SK-N-SH treated with all-trans-retinoic acid at 6 μM for 48 hours (cell line): ENCODE measurements at regions not wholly inside any gene's neighbourhood (a gene's known extent, or its start where the extent isn't known, plus 50 kb on each side); places are given as distances from the start of the nearest gene placed in this dataset.

Experiments
- CREB5 ChIP-seq: fragments of 250-450 bp; sonication (Bioruptor Pico); IDR thresholded peaks from 2 replicates; pipeline ENCODE4 v1.5.1; 2020; ENCODE audit warnings: low read depth, mild to moderate bottlenecking, moderate library complexity
- CSDC2 ChIP-seq: fragments of 250-450 bp; sonication (Bioruptor Pico); IDR thresholded peaks from 2 replicates; pipeline ENCODE4 v1.5.0; 2020; ENCODE audit warnings: mild to moderate bottlenecking, moderate library complexity
- CSRNP3 ChIP-seq: fragments of 250-450 bp; sonication (Bioruptor Pico); IDR thresholded peaks from 2 replicates; pipeline ENCODE4 v1.5.1; 2021; ENCODE audit warnings: mild to moderate bottlenecking, moderate library complexity
- OSR1 ChIP-seq: fragments of 250-450 bp; sonication (Bioruptor Pico); IDR thresholded peaks from 2 replicates; pipeline ENCODE4 v1.8.0; 2022; ENCODE audit warnings: moderate library complexity, mild to moderate bottlenecking, inconsistent platforms
- POU6F1 ChIP-seq: fragments of 250-450 bp; sonication (Bioruptor Pico); IDR thresholded peaks from 2 replicates; pipeline ENCODE4 v1.8.0; 2021; ENCODE audit warnings: low read depth, mild to moderate bottlenecking, moderate library complexity, borderline replicate concordance
- PPARA ChIP-seq: fragments of 250-450 bp; sonication (Bioruptor Pico); IDR thresholded peaks from 2 replicates; pipeline ENCODE4 v1.5.0; 2020; ENCODE audit warnings: mild to moderate bottlenecking, borderline replicate concordance
- RARB ChIP-seq: fragments of 250-450 bp; sonication (Bioruptor Pico); IDR thresholded peaks from 2 replicates; pipeline ENCODE4 v1.8.0; 2021; ENCODE audit warnings: mild to moderate bottlenecking, moderate library complexity
- SNAI2 ChIP-seq: fragments of 250-450 bp; sonication (Bioruptor Pico); IDR thresholded peaks from 2 replicates; pipeline ENCODE4 v1.5.0; 2020; ENCODE audit warnings: mild to moderate bottlenecking, moderate library complexity
- TOX ChIP-seq: fragments of 250-450 bp; sonication (Bioruptor Pico); IDR thresholded peaks from 2 replicates; pipeline ENCODE4 v1.8.0; 2021; ENCODE audit warnings: mild to moderate bottlenecking, moderate library complexity, borderline replicate concordance
- TSHZ2 ChIP-seq: fragments of 250-450 bp; sonication (Bioruptor Pico); IDR thresholded peaks from 2 replicates; pipeline ENCODE4 v1.5.0; 2020; ENCODE audit warnings: mild to moderate bottlenecking, moderate library complexity
- ZC3H10 ChIP-seq: fragments of 250-450 bp; sonication (Bioruptor Pico); IDR thresholded peaks from 2 replicates; pipeline ENCODE4 v1.5.1; 2021; ENCODE audit warnings: mild to moderate bottlenecking, moderate library complexity
- ZFP3 ChIP-seq: fragments of 250-450 bp; sonication (Bioruptor Pico); IDR thresholded peaks from 2 replicates; pipeline ENCODE4 v1.5.0; 2020; ENCODE audit warnings: mild to moderate bottlenecking, moderate library complexity
- ZFP30 ChIP-seq: fragments of 450-650 bp; formaldehyde crosslinking; IDR thresholded peaks from 2 replicates; pipeline ENCODE4 v1.5.0; 2022; ENCODE audit warnings: mild to moderate bottlenecking, moderate library complexity

GRCh38 chr5:158178535-158178934, 319.6 kb upstream of the CLINT1 start:
- no peak for TF ChIP-seq SNAI2 (CRISPR knock-in tag)
- TF ChIP-seq POU6F1 (CRISPR knock-in tag), result no peak
- no peak for TF ChIP-seq OSR1
- TF ChIP-seq ZFP30 (CRISPR knock-in tag), result no peak
- no peak for TF ChIP-seq CSDC2 (CRISPR knock-in tag)
- TF ChIP-seq PPARA, result no peak
- TF ChIP-seq TOX (CRISPR knock-in tag), result no peak
- TF ChIP-seq ZC3H10 (CRISPR knock-in tag), result no peak
- no peak for TF ChIP-seq TSHZ2
- no peak for TF ChIP-seq CREB5 (CRISPR knock-in tag)
- no peak for TF ChIP-seq CSRNP3
- TF ChIP-seq RARB (CRISPR knock-in tag), result no peak
- no peak for TF ChIP-seq ZFP3 (CRISPR knock-in tag)
